Hepatocyte (in vitro differentiated cells): ENCODE measurements at regions not wholly inside any gene's neighbourhood (a gene's known extent, or its start where the extent isn't known, plus 50 kb on each side); places are given as distances from the start of the nearest gene placed in this dataset.

Source experiments
- DNase-seq: peaks from one replicate; pipeline ENCODE4 v3.0.0-alpha.2; 2016; ENCODE audit warnings: low spot score
- H2AFZ ChIP-seq: fragments of 200-600 bp; sonication (generic); 2 replicates; pipeline ENCODE4 v1.6.0; 2016; ENCODE audit warnings: antibody characterized with exemption, mild to moderate bottlenecking
- H3K27ac ChIP-seq: fragments of 200-600 bp; sonication (generic); 2 replicates; pipeline ENCODE4 v1.5.1; 2016; ENCODE audit warnings: mild to moderate bottlenecking
- H3K27me3 ChIP-seq: fragments of 200-600 bp; sonication (generic); 2 replicates; pipeline ENCODE4 v1.6.1; 2016
- H3K36me3 ChIP-seq: fragments of 200-600 bp; sonication (generic); replicated peaks from 2 replicates; pipeline ENCODE4 v1.5.1; 2016; ENCODE audit warnings: low read depth; ENCODE audit not compliant: insufficient read depth
- H3K4me1 ChIP-seq: fragments of 200-600 bp; sonication (generic); 2 replicates; pipeline ENCODE4 v1.5.1; 2016; ENCODE audit warnings: mild to moderate bottlenecking, moderate library complexity; ENCODE audit not compliant: insufficient read depth
- H3K4me2 ChIP-seq: fragments of 200-600 bp; sonication (generic); 2 replicates; pipeline ENCODE4 v1.6.0; 2016
- H3K4me3 ChIP-seq: fragments of 200-600 bp; sonication (generic); 2 replicates; pipeline ENCODE4 v1.5.1; 2016; ENCODE audit warnings: mild to moderate bottlenecking
- H3K79me2 ChIP-seq: fragments of 200-600 bp; sonication (generic); 2 replicates; pipeline ENCODE4 v1.6.0; 2017; ENCODE audit warnings: mild to moderate bottlenecking
- H3K9me2 ChIP-seq: fragments of 200-600 bp; sonication (generic); replicated peaks from 2 replicates; pipeline ENCODE4 v1.6.0; 2017; ENCODE audit warnings: mild to moderate bottlenecking; ENCODE audit not compliant: insufficient read depth
- H3K9me3 ChIP-seq: fragments of 200-600 bp; sonication (generic); 2 replicates; pipeline ENCODE4 v1.5.1; 2016; ENCODE audit warnings: low read depth, mild to moderate bottlenecking
- H4K20me1 ChIP-seq: fragments of 200-600 bp; sonication (generic); 2 replicates; pipeline ENCODE4 v1.6.0; 2016; ENCODE audit warnings: mild to moderate bottlenecking; ENCODE audit not compliant: insufficient read depth, poor library complexity, severe bottlenecking
- CTCF ChIP-seq: fragments of 200-600 bp; sonication (generic); IDR thresholded peaks from 2 replicates; pipeline ENCODE4 v1.5.1; 2016; ENCODE audit warnings: antibody characterized with exemption, mild to moderate bottlenecking; ENCODE audit not compliant: poor library complexity
- EZH2 ChIP-seq: fragments of 200-600 bp; sonication (generic); IDR thresholded peaks from 2 replicates; pipeline ENCODE4 v1.6.1; 2016; ENCODE audit warnings: antibody characterized with exemption, mild to moderate bottlenecking, borderline replicate concordance
- EZH2phosphoT487 ChIP-seq: fragments of 200-600 bp; sonication (generic); IDR thresholded peaks from one replicate; pipeline ENCODE4 v1.6.1; 2018; ENCODE audit warnings: antibody characterized with exemption, mild to moderate bottlenecking, low read depth, moderate library complexity; ENCODE audit not compliant: unreplicated experiment, severe bottlenecking
- WGBS: methylation state at CpG from one replicate; pipeline ENCODE4 v1.1.6; 2016; ENCODE audit warnings: low lambda C conversion rate; ENCODE audit errors: missing lambda C conversion rate; 5-methylcytosine and 5-hydroxymethylcytosine counted together

- DNase-seq, result no peak
- no peak overlapping the region for H2AFZ ChIP-seq
- H3K36me3 ChIP-seq, result no peaks in the 10 kb centered on the region
- H3K4me1 ChIP-seq, result peaks cover 19% of the 10 kb centered on the region
- H3K9me3 ChIP-seq, result no peaks in the 10 kb centered on the region
- H3K27ac ChIP-seq, result no peak overlapping the region
- no peaks in the 10 kb centered on the region for H3K27me3 ChIP-seq
- H3K4me2 ChIP-seq, result no peak overlapping the region
- H3K79me2 ChIP-seq, result no peaks in the 10 kb centered on the region
- no peaks in the 10 kb centered on the region for H3K9me2 ChIP-seq
- TF ChIP-seq EZH2 (no peak), CTCF (no peak), EZH2phosphoT487 (no peak)
- no peaks in the 10 kb centered on the region for H4K20me1 ChIP-seq
- H3K4me3 ChIP-seq, result no peak overlapping the region
- WGBS, result 67% methylated on average over 4 of the region's 4 CpGs
Measured at GRCh38 chr15:39491886-39492490, 88.9 kb upstream of the THBS1 start.

GRCh38 chr15:39493424-39494067, 87.3 kb upstream of the THBS1 start:
- Histone ChIP-seq H3K36me3 (no peaks in the 10 kb centered on the region), H3K27me3 (no peaks in the 10 kb centered on the region), H3K4me3 (no peak overlapping the region), H3K9me3 (no peaks in the 10 kb centered on the region), H3K4me1 (peaks cover 23% of the 10 kb centered on the region), H4K20me1 (no peaks in the 10 kb centered on the region), H3K4me2 (no peak overlapping the region), H3K27ac (no peak overlapping the region), H3K79me2 (no peaks in the 10 kb centered on the region), H3K9me2 (no peaks in the 10 kb centered on the region), H2AFZ (no peak overlapping the region)
- DNase-seq, result no peak
- TF ChIP-seq EZH2phosphoT487 (no peak), CTCF (no peak), EZH2 (no peak)
- 82% methylated on average over 3 of the region's 3 CpGs for WGBS

GRCh38 chr15:39494462-39494861, 86.4 kb upstream of the THBS1 start:
- Histone ChIP-seq H3K4me1 (peaks cover 17% of the 10 kb centered on the region), H2AFZ (no peak overlapping the region), H3K9me3 (no peaks in the 10 kb centered on the region), H3K27me3 (no peaks in the 10 kb centered on the region), H3K4me2 (no peak overlapping the region), H3K4me3 (no peak overlapping the region), H3K9me2 (no peaks in the 10 kb centered on the region), H3K36me3 (no peaks in the 10 kb centered on the region), H4K20me1 (no peaks in the 10 kb centered on the region), H3K79me2 (no peaks in the 10 kb centered on the region), H3K27ac (no peak overlapping the region)
- no peak for TF ChIP-seq EZH2
- TF ChIP-seq EZH2phosphoT487, result no peak
- TF ChIP-seq CTCF, result no peak
- WGBS, result 94% methylated on average over 2 of the region's 2 CpGs
- DNase-seq, result no peak
